ENCODE measurements at regions not wholly inside any gene's neighbourhood (a gene's known extent, or its start where the extent isn't known, plus 50 kb on each side); places are given as distances from the start of the nearest gene placed in this dataset.

DNA sequence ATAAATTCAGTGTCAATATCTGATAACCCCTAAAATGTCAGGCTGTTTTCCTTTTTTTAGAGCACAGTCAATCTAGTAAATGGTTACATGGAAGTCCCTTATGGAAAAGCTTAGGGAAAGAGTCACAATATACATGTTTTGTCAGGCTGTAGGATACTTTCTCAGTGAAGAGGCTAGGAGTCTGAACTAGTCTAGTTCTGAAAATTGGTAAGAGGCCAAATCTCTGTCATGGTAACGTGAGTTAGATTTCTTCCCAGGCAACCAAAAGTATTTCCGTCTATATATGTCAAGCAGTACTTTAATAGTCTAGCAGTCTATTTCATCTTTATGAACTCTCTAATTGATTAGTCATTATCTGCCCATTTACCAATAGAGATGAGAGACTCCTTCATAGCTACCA lies 215.9 kb upstream of the LRRC3B start:
- no peaks in the 10 kb centered on the region for H3K79me2 ChIP-seq (replicated peaks; ENCODE audit: insufficient read depth, low read length)
- no peak overlapping the region for H3K9ac ChIP-seq (ENCODE audit: low read length)
- no peaks in the 10 kb centered on the region for H4K20me1 ChIP-seq (ENCODE audit: insufficient read depth)
- no peak overlapping the region for H3K27ac ChIP-seq (ENCODE audit: low read length)
- no peaks in the 10 kb centered on the region for H3F3A ChIP-seq (ENCODE audit: insufficient read depth, low read length, poor library complexity, severe bottlenecking)
- H3K36me3 ChIP-seq (ENCODE audit: insufficient read depth, low read length) = no peaks in the 10 kb centered on the region
- no peaks in the 10 kb centered on the region for H3K9me3 ChIP-seq (ENCODE audit: low read length)
- TF ChIP-seq EP300 (conservative IDR thresholded peaks at IDR 0.05; ENCODE audit: poor library complexity, severe bottlenecking) (no peak), EZH2 (IDR thresholded peaks at IDR 0.05; ENCODE audit: borderline replicate concordance, insufficient read depth, low read length, poor library complexity, severe bottlenecking) (no peak), SMC3 (conservative IDR thresholded peaks at IDR 0.05; ENCODE audit: poor library complexity) (no peak), TAF1 (IDR thresholded peaks at IDR 0.05; ENCODE audit: low read depth) (no peak), RAD21 (conservative IDR thresholded peaks at IDR 0.05) (no peak), MXI1 (conservative IDR thresholded peaks at IDR 0.05; ENCODE audit: poor library complexity, severe bottlenecking) (no peak)
- TF ChIP-seq, protein P1, sequence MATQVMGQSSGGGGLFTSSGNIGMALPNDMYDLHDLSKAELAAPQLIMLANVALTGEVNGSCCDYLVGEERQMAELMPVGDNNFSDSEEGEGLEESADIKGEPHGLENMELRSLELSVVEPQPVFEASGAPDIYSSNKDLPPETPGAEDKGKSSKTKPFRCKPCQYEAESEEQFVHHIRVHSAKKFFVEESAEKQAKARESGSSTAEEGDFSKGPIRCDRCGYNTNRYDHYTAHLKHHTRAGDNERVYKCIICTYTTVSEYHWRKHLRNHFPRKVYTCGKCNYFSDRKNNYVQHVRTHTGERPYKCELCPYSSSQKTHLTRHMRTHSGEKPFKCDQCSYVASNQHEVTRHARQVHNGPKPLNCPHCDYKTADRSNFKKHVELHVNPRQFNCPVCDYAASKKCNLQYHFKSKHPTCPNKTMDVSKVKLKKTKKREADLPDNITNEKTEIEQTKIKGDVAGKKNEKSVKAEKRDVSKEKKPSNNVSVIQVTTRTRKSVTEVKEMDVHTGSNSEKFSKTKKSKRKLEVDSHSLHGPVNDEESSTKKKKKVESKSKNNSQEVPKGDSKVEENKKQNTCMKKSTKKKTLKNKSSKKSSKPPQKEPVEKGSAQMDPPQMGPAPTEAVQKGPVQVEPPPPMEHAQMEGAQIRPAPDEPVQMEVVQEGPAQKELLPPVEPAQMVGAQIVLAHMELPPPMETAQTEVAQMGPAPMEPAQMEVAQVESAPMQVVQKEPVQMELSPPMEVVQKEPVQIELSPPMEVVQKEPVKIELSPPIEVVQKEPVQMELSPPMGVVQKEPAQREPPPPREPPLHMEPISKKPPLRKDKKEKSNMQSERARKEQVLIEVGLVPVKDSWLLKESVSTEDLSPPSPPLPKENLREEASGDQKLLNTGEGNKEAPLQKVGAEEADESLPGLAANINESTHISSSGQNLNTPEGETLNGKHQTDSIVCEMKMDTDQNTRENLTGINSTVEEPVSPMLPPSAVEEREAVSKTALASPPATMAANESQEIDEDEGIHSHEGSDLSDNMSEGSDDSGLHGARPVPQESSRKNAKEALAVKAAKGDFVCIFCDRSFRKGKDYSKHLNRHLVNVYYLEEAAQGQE (IDR thresholded peaks at IDR 0.05; ENCODE audit: borderline replicate concordance) = no peak
- TF ChIP-seq, protein P2, sequence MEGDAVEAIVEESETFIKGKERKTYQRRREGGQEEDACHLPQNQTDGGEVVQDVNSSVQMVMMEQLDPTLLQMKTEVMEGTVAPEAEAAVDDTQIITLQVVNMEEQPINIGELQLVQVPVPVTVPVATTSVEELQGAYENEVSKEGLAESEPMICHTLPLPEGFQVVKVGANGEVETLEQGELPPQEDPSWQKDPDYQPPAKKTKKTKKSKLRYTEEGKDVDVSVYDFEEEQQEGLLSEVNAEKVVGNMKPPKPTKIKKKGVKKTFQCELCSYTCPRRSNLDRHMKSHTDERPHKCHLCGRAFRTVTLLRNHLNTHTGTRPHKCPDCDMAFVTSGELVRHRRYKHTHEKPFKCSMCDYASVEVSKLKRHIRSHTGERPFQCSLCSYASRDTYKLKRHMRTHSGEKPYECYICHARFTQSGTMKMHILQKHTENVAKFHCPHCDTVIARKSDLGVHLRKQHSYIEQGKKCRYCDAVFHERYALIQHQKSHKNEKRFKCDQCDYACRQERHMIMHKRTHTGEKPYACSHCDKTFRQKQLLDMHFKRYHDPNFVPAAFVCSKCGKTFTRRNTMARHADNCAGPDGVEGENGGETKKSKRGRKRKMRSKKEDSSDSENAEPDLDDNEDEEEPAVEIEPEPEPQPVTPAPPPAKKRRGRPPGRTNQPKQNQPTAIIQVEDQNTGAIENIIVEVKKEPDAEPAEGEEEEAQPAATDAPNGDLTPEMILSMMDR (IDR thresholded peaks at IDR 0.05; ENCODE audit: poor library complexity, severe bottlenecking) = no peak
- no peak overlapping the region for H3K4me2 ChIP-seq (ENCODE audit: low read length)
- H3K9me2 ChIP-seq (ENCODE audit: insufficient read depth, low read length) = no peaks in the 10 kb centered on the region
- H2AFZ ChIP-seq (ENCODE audit: low read depth, low read length) = no peak overlapping the region
- H3K4me3 ChIP-seq (ENCODE audit: low read length) = no peak overlapping the region
- H3K27me3 ChIP-seq (ENCODE audit: insufficient read depth, low read depth, low read length) = no peaks in the 10 kb centered on the region

DNA sequence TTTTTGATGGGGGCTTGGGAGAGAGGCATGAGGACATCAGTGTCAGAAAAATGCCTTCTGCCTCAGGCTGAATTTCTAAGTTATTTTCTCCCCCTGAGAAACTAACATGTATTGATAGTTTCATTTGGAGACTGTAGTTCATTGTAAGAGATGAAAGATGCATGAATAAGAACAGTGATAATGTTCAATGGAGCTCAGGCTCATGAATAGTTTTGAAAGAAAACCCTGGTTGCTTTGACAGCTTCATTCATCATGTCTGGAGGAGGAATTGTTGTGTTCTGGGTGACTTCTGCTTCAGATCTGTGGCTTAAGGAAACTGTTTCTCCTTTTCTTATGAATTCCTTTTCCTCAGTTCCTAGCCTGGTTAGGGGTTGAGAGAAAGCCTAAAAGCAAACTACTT lies 204.0 kb upstream of the LRRC3B start:
- no peaks in the 10 kb centered on the region for H3K36me3 ChIP-seq (ENCODE audit: insufficient read depth, low read length)
- no peaks in the 10 kb centered on the region for H3F3A ChIP-seq (ENCODE audit: insufficient read depth, low read length, poor library complexity, severe bottlenecking)
- H2AFZ ChIP-seq (ENCODE audit: low read depth, low read length) = no peak overlapping the region
- H3K9me2 ChIP-seq (ENCODE audit: insufficient read depth, low read length) = no peaks in the 10 kb centered on the region
- no peaks in the 10 kb centered on the region for H3K79me2 ChIP-seq (replicated peaks; ENCODE audit: insufficient read depth, low read length)
- H4K20me1 ChIP-seq (ENCODE audit: insufficient read depth) = no peaks in the 10 kb centered on the region
- H3K9me3 ChIP-seq (ENCODE audit: low read length) = peaks cover 3% of the 10 kb centered on the region
- H3K27me3 ChIP-seq (ENCODE audit: insufficient read depth, low read depth, low read length) = no peaks in the 10 kb centered on the region
- H3K9ac ChIP-seq (ENCODE audit: low read length) = no peak overlapping the region
- TF ChIP-seq SMC3 (conservative IDR thresholded peaks at IDR 0.05; ENCODE audit: poor library complexity) = no peak
- TF ChIP-seq POLR2AphosphoS5 (IDR thresholded peaks at IDR 0.05) = no peak
- TF ChIP-seq EZH2 (IDR thresholded peaks at IDR 0.05; ENCODE audit: borderline replicate concordance, insufficient read depth, low read length, poor library complexity, severe bottlenecking) = no peak
- TF ChIP-seq EP300 (conservative IDR thresholded peaks at IDR 0.05; ENCODE audit: poor library complexity, severe bottlenecking) = no peak
- no peak for TF ChIP-seq MXI1 (conservative IDR thresholded peaks at IDR 0.05; ENCODE audit: poor library complexity, severe bottlenecking)
- no peak for TF ChIP-seq TAF1 (IDR thresholded peaks at IDR 0.05; ENCODE audit: low read depth)
- TF ChIP-seq RAD21 (conservative IDR thresholded peaks at IDR 0.05) = no peak
- TF ChIP-seq, protein P2 (IDR thresholded peaks at IDR 0.05; ENCODE audit: poor library complexity, severe bottlenecking) = no peak
- TF ChIP-seq, protein P1 (IDR thresholded peaks at IDR 0.05; ENCODE audit: borderline replicate concordance) = no peak
- H3K4me2 ChIP-seq (ENCODE audit: low read length) = no peak overlapping the region
- H3K27ac ChIP-seq (ENCODE audit: low read length) = no peak overlapping the region
- no peak overlapping the region for H3K4me3 ChIP-seq (ENCODE audit: low read length)

Data from neural cell (in vitro differentiated cells).